Caco-2 (cell line): ENCODE measurements at regions not wholly inside any gene's neighbourhood (a gene's known extent, or its start where the extent isn't known, plus 50 kb on each side); places are given as distances from the start of the nearest gene placed in this dataset.

Experiments used
- BruUV-seq: library from RNA; stranded (reverse); fragments of 400-500 nt; replicated peaks from 2 replicates; lab custom pipeline; 2021; lab: Mats Ljungman, UMichigan
- CTCF ChIA-PET: fragments of 300-600 bp; sonication (Branson Sonifier 250); formaldehyde crosslinking; loops from one replicate; lab custom pipeline; 2022; ENCODE audit warnings: antibody characterized with exemption; lab: Charles Lee
- POLR2A ChIA-PET: fragments of 300-600 bp; sonication (Branson Sonifier 250); formaldehyde crosslinking; loops from one replicate; lab custom pipeline; 2022; ENCODE audit warnings: antibody characterized with exemption; lab: Charles Lee
- DNase-seq, 2 experiments: peaks; one replicate each; pipeline versions ENCODE4 v3.0.0 to v3.0.0-alpha.2; 2020 to 2022
- H3K27me3 ChIP-seq: replicated peaks from 2 replicates; pipeline ENCODE4 v1.6.0; 2011; ENCODE audit warnings: low read length; ENCODE audit not compliant: control insufficient read depth, insufficient read depth
- H3K36me3 ChIP-seq: 2 replicates; pipeline ENCODE4 v1.5.1; 2011; ENCODE audit warnings: low read length; ENCODE audit not compliant: control insufficient read depth, insufficient read depth
- H3K4me1 ChIP-seq: fragments of 250-450 bp; sonication (Bioruptor Pico); 2 replicates; pipeline ENCODE4 v1.5.1; 2020; ENCODE audit warnings: mild to moderate bottlenecking
- H3K4me3 ChIP-seq: 2 replicates; pipeline ENCODE4 v1.5.1; 2011; ENCODE audit warnings: low read depth, mild to moderate bottlenecking, control low read depth, low read length
- H3K9me3 ChIP-seq: fragments of 250-450 bp; sonication (Bioruptor Pico); 2 replicates; pipeline ENCODE4 v1.5.1; 2020; ENCODE audit warnings: mild to moderate bottlenecking, moderate library complexity
- H3K27ac Mint-ChIP-seq: one replicate; pipeline ENCODE4 v1.8.0; 2022; ENCODE audit warnings: mixed read lengths; ENCODE audit not compliant: unreplicated experiment
- H3K27me3 Mint-ChIP-seq: one replicate; pipeline ENCODE4 v1.8.0; 2022; ENCODE audit warnings: mixed read lengths; ENCODE audit not compliant: insufficient read depth, unreplicated experiment
- H3K36me3 Mint-ChIP-seq: one replicate; pipeline ENCODE4 v1.8.0; 2022; ENCODE audit warnings: mild to moderate bottlenecking, mixed read lengths; ENCODE audit not compliant: insufficient read depth, unreplicated experiment
- H3K4me1 Mint-ChIP-seq: one replicate; pipeline ENCODE4 v1.8.0; 2022; ENCODE audit warnings: low read depth, mixed read lengths; ENCODE audit not compliant: unreplicated experiment
- H3K4me3 Mint-ChIP-seq: one replicate; pipeline ENCODE4 v1.8.0; 2022; ENCODE audit warnings: mild to moderate bottlenecking, moderate library complexity, mixed read lengths; ENCODE audit not compliant: unreplicated experiment
- H3K9me3 Mint-ChIP-seq: one replicate; pipeline ENCODE4 v1.8.0; 2022; ENCODE audit warnings: mixed read lengths; ENCODE audit not compliant: unreplicated experiment
- CTCF ChIP-seq, 2 experiments: fragments of 200-600 bp in 1 of 2; IDR thresholded peaks; 1 replicate in 1 of 2; 2 replicates in 1 of 2; pipeline versions ENCODE4 v1.5.1 to v1.8.0; 2011 to 2022; ENCODE audit warnings: antibody characterized with exemption in 1 of 2, control low read depth in 1 of 2, inconsistent platforms in 1 of 2, low read depth in 1 of 2, low read length in 1 of 2, mild to moderate bottlenecking in 1 of 2, moderate library complexity in 1 of 2; ENCODE audit not compliant: insufficient read depth in 1 of 2, severe bottlenecking in 1 of 2, unreplicated experiment in 1 of 2
- intact Hi-C: fragments of 100-400 bp; cut with micrococcal nuclease; formaldehyde crosslinking; loops from one replicate; pipeline ENCODE4 v1.10.0; 2022; ENCODE audit not compliant: unreplicated experiment

- no peaks in the 10 kb centered on the region for H3K9me3 ChIP-seq
- H3K27me3 ChIP-seq: no peaks in the 10 kb centered on the region
- CTCF ChIA-PET: no interaction called here
- intact Hi-C loops: no loop called here
- no peaks in the 10 kb centered on the region for H3K4me1 Mint-ChIP-seq
- no peak overlapping the region for H3K4me3 Mint-ChIP-seq
- H3K4me1 ChIP-seq: no peaks in the 10 kb centered on the region
- no peak for DNase-seq
- no peaks in the 10 kb centered on the region for H3K36me3 ChIP-seq
- TF ChIP-seq CTCF (IDR thresholded peaks at IDR 0.05; ENCODE audit: insufficient read depth in 1 of 2, low read depth in 1 of 2, low read length in 1 of 2, severe bottlenecking in 1 of 2, unreplicated experiment in 1 of 2): no peak
- peaks cover 17% of the 10 kb centered on the region for H3K27me3 Mint-ChIP-seq
- H3K36me3 Mint-ChIP-seq: no peaks in the 10 kb centered on the region
- no TSS peak for BruUV-seq
- H3K4me3 ChIP-seq: no peak overlapping the region
- POLR2A ChIA-PET: no interaction called here
- no peak overlapping the region for H3K27ac Mint-ChIP-seq
- H3K9me3 Mint-ChIP-seq: no peaks in the 10 kb centered on the region
Observed at GRCh38 chr1:101379950-101380349, 143.1 kb downstream of the S1PR1 start.

GRCh38 chr1:101382135-101382534 lies 145.3 kb downstream of the S1PR1 start:
- no peaks in the 10 kb centered on the region for H3K27me3 ChIP-seq

GRCh38 chr1:101388904-101389546 lies 152.2 kb downstream of the S1PR1 start:
- Histone ChIP-seq H3K4me1 (no peaks in the 10 kb centered on the region), H3K9me3 (no peaks in the 10 kb centered on the region), H3K27me3 (no peaks in the 10 kb centered on the region), H3K36me3 (no peaks in the 10 kb centered on the region), H3K4me3 (no peak overlapping the region)
- no peaks in the 10 kb centered on the region for H3K4me1 Mint-ChIP-seq
- H3K4me3 Mint-ChIP-seq: no peak overlapping the region
- POLR2A ChIA-PET: no interaction called here
- intact Hi-C loops: no loop called here
- no peak for TF ChIP-seq CTCF (IDR thresholded peaks at IDR 0.05; ENCODE audit: insufficient read depth in 1 of 2, low read depth in 1 of 2, low read length in 1 of 2, severe bottlenecking in 1 of 2, unreplicated experiment in 1 of 2)
- H3K9me3 Mint-ChIP-seq: peaks cover 10% of the 10 kb centered on the region
- H3K36me3 Mint-ChIP-seq: no peaks in the 10 kb centered on the region
- no TSS peak for BruUV-seq
- peaks cover 4% of the 10 kb centered on the region for H3K27me3 Mint-ChIP-seq
- CTCF ChIA-PET: no interaction called here
- H3K27ac Mint-ChIP-seq: no peak overlapping the region
- DNase-seq: no peak

More at GRCh38 chr1:101382135-101382534, 145.3 kb downstream of the S1PR1 start:
- no peaks in the 10 kb centered on the region for H3K36me3 ChIP-seq
- no peaks in the 10 kb centered on the region for H3K36me3 Mint-ChIP-seq
- TF ChIP-seq CTCF (IDR thresholded peaks at IDR 0.05; ENCODE audit: insufficient read depth in 1 of 2, low read depth in 1 of 2, low read length in 1 of 2, severe bottlenecking in 1 of 2, unreplicated experiment in 1 of 2): no peak
- POLR2A ChIA-PET: no interaction called here
- no peak overlapping the region for H3K4me3 Mint-ChIP-seq
- H3K27me3 Mint-ChIP-seq: peaks cover 17% of the 10 kb centered on the region
- H3K4me1 ChIP-seq: no peaks in the 10 kb centered on the region
- no peak overlapping the region for H3K4me3 ChIP-seq
- intact Hi-C loops: no loop called here
- H3K4me1 Mint-ChIP-seq: no peaks in the 10 kb centered on the region
- H3K9me3 ChIP-seq: no peaks in the 10 kb centered on the region
- CTCF ChIA-PET: no interaction called here
- BruUV-seq: no TSS peak
- no peak for DNase-seq
- H3K9me3 Mint-ChIP-seq: no peaks in the 10 kb centered on the region
- no peak overlapping the region for H3K27ac Mint-ChIP-seq
